ENCODE measurements at regions not wholly inside any gene's neighbourhood (a gene's known extent, or its start where the extent isn't known, plus 50 kb on each side); places are given as distances from the start of the nearest gene placed in this dataset.

- Histone ChIP-seq H3K27ac (ENCODE audit: low read depth in 2 of 2, low read length in 2 of 2) (no peak overlapping the region), H3K27me3 (ENCODE audit: control insufficient read depth, insufficient read depth, low read length) (no peaks in the 10 kb centered on the region), H3K36me3 (ENCODE audit: control insufficient read depth in 2 of 3, insufficient read depth in 3 of 3, low read length in 3 of 3) (no peaks in the 10 kb centered on the region), H3K4me3 (ENCODE audit: low read length in 3 of 3) (no peak overlapping the region), H3K4me1 (ENCODE audit: control insufficient read depth in 2 of 3, insufficient read depth in 2 of 3, low read depth in 1 of 3, low read length in 3 of 3) (peaks cover 0 to 14% (median 3%) of the 10 kb centered on the region in 3 donors), H3K9ac (ENCODE audit: low read length in 3 of 3) (no peak overlapping the region), H3K9me3 (ENCODE audit: control insufficient read depth in 2 of 3, insufficient read depth in 1 of 3, low read length in 3 of 3) (no peaks in the 10 kb centered on the region)
- intact Hi-C loops (cut with DNase I): no loop called here
- no peak for FAIRE-seq
- DNase-seq: peak in 3 of 5 donors; percentile 21 to 51 (median 27)
- TF ChIP-seq, protein P1, sequence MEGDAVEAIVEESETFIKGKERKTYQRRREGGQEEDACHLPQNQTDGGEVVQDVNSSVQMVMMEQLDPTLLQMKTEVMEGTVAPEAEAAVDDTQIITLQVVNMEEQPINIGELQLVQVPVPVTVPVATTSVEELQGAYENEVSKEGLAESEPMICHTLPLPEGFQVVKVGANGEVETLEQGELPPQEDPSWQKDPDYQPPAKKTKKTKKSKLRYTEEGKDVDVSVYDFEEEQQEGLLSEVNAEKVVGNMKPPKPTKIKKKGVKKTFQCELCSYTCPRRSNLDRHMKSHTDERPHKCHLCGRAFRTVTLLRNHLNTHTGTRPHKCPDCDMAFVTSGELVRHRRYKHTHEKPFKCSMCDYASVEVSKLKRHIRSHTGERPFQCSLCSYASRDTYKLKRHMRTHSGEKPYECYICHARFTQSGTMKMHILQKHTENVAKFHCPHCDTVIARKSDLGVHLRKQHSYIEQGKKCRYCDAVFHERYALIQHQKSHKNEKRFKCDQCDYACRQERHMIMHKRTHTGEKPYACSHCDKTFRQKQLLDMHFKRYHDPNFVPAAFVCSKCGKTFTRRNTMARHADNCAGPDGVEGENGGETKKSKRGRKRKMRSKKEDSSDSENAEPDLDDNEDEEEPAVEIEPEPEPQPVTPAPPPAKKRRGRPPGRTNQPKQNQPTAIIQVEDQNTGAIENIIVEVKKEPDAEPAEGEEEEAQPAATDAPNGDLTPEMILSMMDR (IDR thresholded peaks at IDR 0.05; ENCODE audit: borderline replicate concordance, extremely low read depth, insufficient read depth): no peak
These were observed 166.4 kb upstream of the MGAT5 start for GRCh38 chr2:134087371-134087921.

GRCh38 chr2:134089454-134089853, 164.4 kb upstream of the MGAT5 start:
- H3K36me3 ChIP-seq (ENCODE audit: control insufficient read depth in 2 of 3, insufficient read depth in 3 of 3, low read length in 3 of 3): no peaks in the 10 kb centered on the region

DNA sequence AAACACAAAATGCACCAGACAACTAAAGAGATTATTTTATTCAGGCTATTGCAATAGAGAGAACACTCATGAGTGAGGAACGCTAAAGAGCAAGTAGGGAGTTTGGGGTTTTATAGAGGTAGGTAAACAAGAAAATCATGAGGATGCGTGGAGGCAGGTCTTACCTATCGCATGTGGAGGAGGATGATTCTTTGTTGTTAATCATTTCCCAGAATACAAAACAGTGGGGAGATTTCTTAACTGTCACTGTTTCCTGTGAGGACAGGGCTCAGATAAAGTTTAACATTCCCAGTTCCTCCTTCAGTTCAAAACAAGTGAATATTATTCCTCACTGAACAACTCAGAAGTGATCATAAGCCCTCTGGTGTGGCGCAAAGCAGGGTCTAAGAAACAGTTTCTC, 156.1 kb upstream of the MGAT5 start:
- intact Hi-C loops (cut with DNase I): no loop called here
- FAIRE-seq (no peak), DNase-seq (no peak)
- Histone ChIP-seq H3K27me3 (ENCODE audit: control insufficient read depth, insufficient read depth, low read length) (no peaks in the 10 kb centered on the region), H3K9me3 (ENCODE audit: control insufficient read depth in 2 of 3, insufficient read depth in 1 of 3, low read length in 3 of 3) (no peaks in the 10 kb centered on the region), H3K36me3 (ENCODE audit: control insufficient read depth in 2 of 3, insufficient read depth in 3 of 3, low read length in 3 of 3) (no peaks in the 10 kb centered on the region), H3K27ac (ENCODE audit: low read depth in 2 of 2, low read length in 2 of 2) (no peak overlapping the region), H3K4me1 (ENCODE audit: control insufficient read depth in 2 of 3, insufficient read depth in 2 of 3, low read depth in 1 of 3, low read length in 3 of 3) (no peaks in the 10 kb centered on the region), H3K9ac (ENCODE audit: low read length in 3 of 3) (no peak overlapping the region), H3K4me3 (ENCODE audit: low read length in 3 of 3) (no peak overlapping the region)
- TF ChIP-seq, protein P1 (IDR thresholded peaks at IDR 0.05; ENCODE audit: borderline replicate concordance, extremely low read depth, insufficient read depth): no peak

More at GRCh38 chr2:134089454-134089853, 164.4 kb upstream of the MGAT5 start:
- H3K4me1 ChIP-seq (ENCODE audit: control insufficient read depth in 2 of 3, insufficient read depth in 2 of 3, low read depth in 1 of 3, low read length in 3 of 3): peaks cover 0 to 14% (median 3%) of the 10 kb centered on the region in 3 donors
- FAIRE-seq (no peak), DNase-seq (no peak)
- TF ChIP-seq, protein P1 (IDR thresholded peaks at IDR 0.05; ENCODE audit: borderline replicate concordance, extremely low read depth, insufficient read depth): no peak
- H3K4me3 ChIP-seq (ENCODE audit: low read length in 3 of 3): no peak overlapping the region
- intact Hi-C loops (cut with DNase I): no loop called here
- no peak overlapping the region for H3K27ac ChIP-seq (ENCODE audit: low read depth in 2 of 2, low read length in 2 of 2)
- no peaks in the 10 kb centered on the region for H3K27me3 ChIP-seq (ENCODE audit: control insufficient read depth, insufficient read depth, low read length)
- H3K9me3 ChIP-seq (ENCODE audit: control insufficient read depth in 2 of 3, insufficient read depth in 1 of 3, low read length in 3 of 3): no peaks in the 10 kb centered on the region
- no peak overlapping the region for H3K9ac ChIP-seq (ENCODE audit: low read length in 3 of 3)

DNA sequence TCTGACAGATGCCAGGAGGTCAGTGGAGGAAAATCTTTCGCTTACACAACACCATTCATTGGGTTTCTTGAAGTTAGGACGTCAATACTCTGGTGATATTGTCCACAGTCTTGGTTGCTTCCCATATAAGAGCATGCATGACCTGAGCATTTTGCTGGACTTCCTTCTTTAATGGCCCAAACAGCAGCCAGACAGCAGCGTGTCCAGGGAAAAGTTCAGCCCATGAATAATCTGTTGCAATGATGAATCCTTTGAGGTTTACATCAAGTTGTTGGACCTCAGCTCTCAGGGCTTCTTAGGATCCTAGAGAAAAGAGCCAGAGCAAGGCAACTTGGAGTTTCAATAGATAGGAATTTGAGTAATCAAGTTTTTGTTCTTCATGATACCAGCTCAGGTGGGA, 155.6 kb upstream of the MGAT5 start:
- no peaks in the 10 kb centered on the region for H3K4me1 ChIP-seq (ENCODE audit: control insufficient read depth in 2 of 3, insufficient read depth in 2 of 3, low read depth in 1 of 3, low read length in 3 of 3)
- H3K36me3 ChIP-seq (ENCODE audit: control insufficient read depth in 2 of 3, insufficient read depth in 3 of 3, low read length in 3 of 3): no peaks in the 10 kb centered on the region
- no peak overlapping the region for H3K4me3 ChIP-seq (ENCODE audit: low read length in 3 of 3)
- intact Hi-C loops (cut with DNase I): no loop called here
- FAIRE-seq (no peak), DNase-seq (no peak)
- H3K27me3 ChIP-seq (ENCODE audit: control insufficient read depth, insufficient read depth, low read length): no peaks in the 10 kb centered on the region
- H3K27ac ChIP-seq (ENCODE audit: low read depth in 2 of 2, low read length in 2 of 2): no peak overlapping the region
- TF ChIP-seq, protein P1 (IDR thresholded peaks at IDR 0.05; ENCODE audit: borderline replicate concordance, extremely low read depth, insufficient read depth): no peak
- no peaks in the 10 kb centered on the region for H3K9me3 ChIP-seq (ENCODE audit: control insufficient read depth in 2 of 3, insufficient read depth in 1 of 3, low read length in 3 of 3)
- no peak overlapping the region for H3K9ac ChIP-seq (ENCODE audit: low read length in 3 of 3)
